Daoy (cell line): ENCODE measurements at regions not wholly inside any gene's neighbourhood (a gene's known extent, or its start where the extent isn't known, plus 50 kb on each side); places are given as distances from the start of the nearest gene placed in this dataset.
A peak's percentile ranks its signal among the peaks of the same experiment; 100 is the strongest.
"Not testable (repeated sequence)": the region's sequence is repeated elsewhere in the genome, so short reads cannot be mapped to it uniquely, and the experiment has no call there.

Source experiments
- DNase-seq: peaks from one replicate; pipeline ENCODE4 v3.0.0-alpha.2; 2015; ENCODE audit warnings: low read depth

GRCh38 chr10:90023950-90024349, 322.6 kb downstream of the KIF20B start:
- no peak for DNase-seq

- no peak for DNase-seq
Observed at GRCh38 chr10:90028312-90028711, 326.9 kb downstream of the KIF20B start.

- DNase-seq, result no peak
Observed at GRCh38 chr10:90031776-90032175, 330.4 kb downstream of the KIF20B start.

GRCh38 chr10:90032519-90032918, 331.1 kb downstream of the KIF20B start:
- DNase-seq, result no peak

- DNase-seq, result not testable (repeated sequence)
Observed at GRCh38 chr10:90034862-90035261, 333.5 kb downstream of the KIF20B start.

- no peak for DNase-seq
Observed at GRCh38 chr10:90041585-90041984, 340.2 kb downstream of the KIF20B start.

- DNase-seq, result no peak
Observed at GRCh38 chr10:90042075-90042474, 340.7 kb downstream of the KIF20B start.

GRCh38 chr10:90047243-90047729, 345.9 kb downstream of the KIF20B start:
- no peak for DNase-seq

- no peak for DNase-seq
Observed at GRCh38 chr10:90051053-90051452, 349.7 kb downstream of the KIF20B start.

- no peak for DNase-seq
Observed at GRCh38 chr10:90051474-90051873, 350.1 kb downstream of the KIF20B start.

GRCh38 chr10:90062786-90063185, 361.4 kb downstream of the KIF20B start:
- no peak for DNase-seq

GRCh38 chr10:90064295-90064694, 362.9 kb downstream of the KIF20B start:
- DNase-seq, result peak; percentile 6

GRCh38 chr10:90066435-90066834, 365.0 kb downstream of the KIF20B start:
- no peak for DNase-seq

- DNase-seq, result no peak
Observed at GRCh38 chr10:90075995-90076394, 374.6 kb downstream of the KIF20B start.

- DNase-seq, result no peak
Observed at GRCh38 chr10:90079819-90080218, 378.4 kb downstream of the KIF20B start.

GRCh38 chr10:90086606-90087190, 385.3 kb downstream of the KIF20B start:
- not testable (repeated sequence) for DNase-seq

- peak; percentile 60 for DNase-seq
Observed at GRCh38 chr10:90087197-90088023, 386.0 kb downstream of the KIF20B start.

GRCh38 chr10:90088024-90088317, 386.6 kb downstream of the KIF20B start:
- no peak for DNase-seq

- no peak for DNase-seq
Observed at GRCh38 chr10:90089719-90090118, 388.3 kb downstream of the KIF20B start.

- DNase-seq, result no peak
Observed at GRCh38 chr10:90096196-90096595, 394.8 kb downstream of the KIF20B start.

GRCh38 chr10:90107581-90107980, 406.2 kb downstream of the KIF20B start:
- DNase-seq, result not testable (repeated sequence)

- DNase-seq, result peak; percentile 6
Observed at GRCh38 chr10:90111671-90112070, 410.3 kb downstream of the KIF20B start.

GRCh38 chr10:90112681-90113080, 411.3 kb downstream of the KIF20B start:
- no peak for DNase-seq
